Activated CD4-positive, alpha-beta T cell treated with anti-CD3 and anti-CD28 coated beads, Interleukin-2, amount 10 ng/mL, durations not matched to agents 7 days and 5 days (primary cell): ENCODE measurements at regions not wholly inside any gene's neighbourhood (a gene's known extent, or its start where the extent isn't known, plus 50 kb on each side); places are given as distances from the start of the nearest gene placed in this dataset.
"Not testable (repeated sequence)": the region's sequence is repeated elsewhere in the genome, so short reads cannot be mapped to it uniquely, and the experiment has no call there.

ENCODE experiments used
- CTCF ChIA-PET: fragments of 350-600 bp; sonication (Branson Sonifier 250); formaldehyde crosslinking; loops from one replicate; lab custom pipeline; 2021; ENCODE audit warnings: antibody characterized with exemption; lab: Charles Lee
- POLR2A ChIA-PET: fragments of 350-600 bp; sonication (Branson Sonifier 250); formaldehyde crosslinking; loops from one replicate; lab custom pipeline; 2021; ENCODE audit warnings: antibody characterized with exemption; lab: Charles Lee
- DNase-seq: peaks from one replicate; pipeline ENCODE4 v3.0.0-alpha.2; 2020
- H3K27ac Mint-ChIP-seq: one replicate; pipeline ENCODE4 v1.8.0; 2021; ENCODE audit warnings: mild to moderate bottlenecking, moderate library complexity, mixed read lengths
- H3K27me3 Mint-ChIP-seq: one replicate; pipeline ENCODE4 v1.8.0; 2021; ENCODE audit warnings: mixed read lengths
- H3K36me3 Mint-ChIP-seq: one replicate; pipeline ENCODE4 v1.8.0; 2021; ENCODE audit warnings: low read depth, mixed read lengths
- H3K4me1 Mint-ChIP-seq: one replicate; pipeline ENCODE4 v1.8.0; 2021; ENCODE audit warnings: mixed read lengths
- H3K4me3 Mint-ChIP-seq: one replicate; pipeline ENCODE4 v1.8.0; 2021; ENCODE audit warnings: mild to moderate bottlenecking, moderate library complexity, mixed read lengths
- H3K9me3 Mint-ChIP-seq: one replicate; pipeline ENCODE4 v1.8.0; 2021; ENCODE audit warnings: mixed read lengths

DNA sequence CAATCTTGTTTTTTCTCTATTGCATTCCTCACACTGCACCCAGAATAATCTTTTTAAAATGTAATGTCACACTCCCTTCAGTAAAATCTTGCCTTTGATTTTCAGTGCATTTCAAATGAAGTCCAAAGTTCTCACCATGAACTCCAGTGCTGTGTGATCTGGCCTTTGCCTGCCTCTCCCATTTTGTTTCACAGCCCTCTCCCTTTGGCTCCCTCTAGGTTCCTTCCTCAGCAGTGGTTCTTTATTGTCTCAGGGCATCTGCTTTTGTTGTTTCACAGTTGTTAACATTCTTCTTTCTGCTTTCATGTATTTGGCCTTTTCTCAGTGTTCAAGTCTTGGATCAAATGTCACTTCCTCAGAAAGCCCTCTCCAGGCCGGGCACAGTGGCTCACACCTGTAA is 84.5 kb upstream of the AMN1 start:
- no peak overlapping the region for H3K4me3 Mint-ChIP-seq
- peaks cover 11% of the 10 kb centered on the region for H3K4me1 Mint-ChIP-seq

GRCh38 chr12:31807773-31808097 is 78.9 kb upstream of the AMN1 start:
- H3K4me3 Mint-ChIP-seq = no peak overlapping the region
- H3K9me3 Mint-ChIP-seq = peaks cover 12% of the 10 kb centered on the region
- CTCF ChIA-PET = interaction anchor here (0.6 to 1.2 kb wide), 3 partner anchors 10 to 198 kb away, joined by 3 read pairs; no protein-coding TSS in a partner anchor
- POLR2A ChIA-PET = no interaction called here
- peaks cover 7% of the 10 kb centered on the region for H3K36me3 Mint-ChIP-seq
- DNase-seq = no peak
- H3K27ac Mint-ChIP-seq = peak overlapping the region; percentile 76
- H3K27me3 Mint-ChIP-seq = no peaks in the 10 kb centered on the region
- H3K4me1 Mint-ChIP-seq = peaks cover 41% of the 10 kb centered on the region

More for the DNA sequence above, 84.5 kb upstream of the AMN1 start:
- Mint-ChIP-seq H3K36me3 (no peaks in the 10 kb centered on the region), H3K9me3 (peaks cover 9% of the 10 kb centered on the region), H3K27me3 (no peaks in the 10 kb centered on the region), H3K27ac (no peak overlapping the region)
- ChIA-PET CTCF (interaction anchor here (1.2 to 2.0 kb wide), 2 partner anchors 39 to 168 kb away, joined by 3 to 4 read pairs; no protein-coding TSS in a partner anchor), POLR2A (no interaction called here)
- DNase-seq = no peak

- H3K9me3 Mint-ChIP-seq = peaks cover 12% of the 10 kb centered on the region
- H3K27me3 Mint-ChIP-seq, H3K4me3 Mint-ChIP-seq, DNase-seq, POLR2A ChIA-PET, H3K36me3 Mint-ChIP-seq: not testable (repeated sequence)
- CTCF ChIA-PET = interaction anchor here (0.6 to 1.2 kb wide), 3 partner anchors 10 to 199 kb away, joined by 3 read pairs; no protein-coding TSS in a partner anchor
- H3K4me1 Mint-ChIP-seq = peaks cover 42% of the 10 kb centered on the region
- H3K27ac Mint-ChIP-seq = peak overlapping the region; percentile 76
Measured at GRCh38 chr12:31807081-31807772, 78.4 kb upstream of the AMN1 start.

GRCh38 chr12:31805681-31806080 is 76.9 kb upstream of the AMN1 start:
- peaks cover 40% of the 10 kb centered on the region for H3K4me1 Mint-ChIP-seq
- H3K27ac Mint-ChIP-seq, DNase-seq, POLR2A ChIA-PET, H3K4me3 Mint-ChIP-seq, CTCF ChIA-PET, H3K36me3 Mint-ChIP-seq, H3K27me3 Mint-ChIP-seq: not testable (repeated sequence)
- H3K9me3 Mint-ChIP-seq = peaks cover 12% of the 10 kb centered on the region

- H3K9me3 Mint-ChIP-seq = peaks cover 12% of the 10 kb centered on the region
- DNase-seq, H3K36me3 Mint-ChIP-seq, H3K27me3 Mint-ChIP-seq, H3K27ac Mint-ChIP-seq: not testable (repeated sequence)
- ChIA-PET POLR2A (interaction anchor here (0.6 kb wide), 1 partner anchor 24 kb away, joined by 3 read pairs; no protein-coding TSS in a partner anchor), CTCF (interaction anchor here (0.6 to 1.0 kb wide), 4 partner anchors 14 to 39 kb away, joined by 3 to 5 read pairs (median 3); no protein-coding TSS in a partner anchor)
- H3K4me1 Mint-ChIP-seq = peaks cover 40% of the 10 kb centered on the region
- peak overlapping the region; percentile 14 for H3K4me3 Mint-ChIP-seq
Measured at GRCh38 chr12:31804707-31805106, 75.9 kb upstream of the AMN1 start.

GRCh38 chr12:31804185-31804504 is 75.3 kb upstream of the AMN1 start:
- H3K4me1 Mint-ChIP-seq = peaks cover 40% of the 10 kb centered on the region
- peak overlapping the region; percentile 14 for H3K27ac Mint-ChIP-seq
- no peak for DNase-seq
- H3K36me3 Mint-ChIP-seq = peaks cover 8% of the 10 kb centered on the region
- H3K4me3 Mint-ChIP-seq = no peak overlapping the region
- H3K9me3 Mint-ChIP-seq = peaks cover 10% of the 10 kb centered on the region
- ChIA-PET CTCF (interaction anchor here (0.6 to 1.0 kb wide), 4 partner anchors 14 to 270 kb away, joined by 3 read pairs; no protein-coding TSS in a partner anchor), POLR2A (interaction anchor here (0.5 to 0.6 kb wide), 2 partner anchors 25 to 125 kb away, joined by 3 to 4 read pairs; no protein-coding TSS in a partner anchor)
- H3K27me3 Mint-ChIP-seq = no peaks in the 10 kb centered on the region

DNA sequence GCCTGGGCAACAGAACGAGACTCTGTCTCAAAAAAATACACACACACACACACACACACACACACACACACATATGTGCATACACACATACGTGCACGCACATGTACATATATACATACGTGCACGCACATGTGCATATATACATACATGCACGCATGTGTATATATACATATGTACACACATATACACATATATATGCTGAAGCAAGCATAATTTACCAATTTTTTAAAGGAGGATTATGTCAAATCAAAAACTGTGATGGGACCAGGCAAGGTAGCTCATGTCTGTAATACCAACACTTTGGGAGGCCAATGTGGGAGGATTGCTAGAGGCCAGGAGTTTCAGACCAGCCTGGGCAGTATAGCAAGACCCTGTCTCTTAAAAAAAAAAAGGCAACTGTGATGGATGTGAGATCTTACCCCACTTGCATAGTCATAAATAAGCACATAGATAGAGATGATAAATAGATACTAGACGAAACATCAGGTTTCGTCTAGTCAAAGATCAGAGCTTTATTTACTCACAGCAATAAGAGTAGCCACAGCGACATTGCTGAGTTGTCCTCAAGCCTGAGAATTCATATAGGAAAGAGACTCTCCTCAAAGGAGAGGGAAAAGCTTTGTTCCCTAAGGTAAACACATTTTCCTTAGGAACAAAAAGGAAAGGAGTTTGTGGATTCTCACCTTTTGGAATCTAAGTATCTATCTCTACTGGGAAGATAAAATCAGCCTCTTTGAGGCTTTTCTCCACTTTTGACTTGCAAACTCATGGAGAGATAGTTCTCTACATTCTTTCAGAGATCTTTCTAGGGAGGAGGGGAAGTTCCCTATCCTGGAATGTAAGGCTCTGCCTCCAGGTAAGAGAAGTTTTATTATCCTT is 74.7 kb upstream of the AMN1 start:
- Mint-ChIP-seq H3K27me3 (no peaks in the 10 kb centered on the region), H3K9me3 (peaks cover 10% of the 10 kb centered on the region), H3K36me3 (peaks cover 8% of the 10 kb centered on the region), H3K4me3 (no peak overlapping the region), H3K4me1 (peaks cover 40% of the 10 kb centered on the region), H3K27ac (no peak overlapping the region)
- no peak for DNase-seq
- ChIA-PET CTCF (interaction anchor here (0.6 to 1.0 kb wide), 2 partner anchors 38 to 271 kb away, joined by 3 read pairs; no protein-coding TSS in a partner anchor), POLR2A (interaction anchor here (0.5 to 0.6 kb wide), 3 partner anchors 26 to 1051 kb away, joined by 3 to 5 read pairs (median 4); no protein-coding TSS in a partner anchor)

DNA sequence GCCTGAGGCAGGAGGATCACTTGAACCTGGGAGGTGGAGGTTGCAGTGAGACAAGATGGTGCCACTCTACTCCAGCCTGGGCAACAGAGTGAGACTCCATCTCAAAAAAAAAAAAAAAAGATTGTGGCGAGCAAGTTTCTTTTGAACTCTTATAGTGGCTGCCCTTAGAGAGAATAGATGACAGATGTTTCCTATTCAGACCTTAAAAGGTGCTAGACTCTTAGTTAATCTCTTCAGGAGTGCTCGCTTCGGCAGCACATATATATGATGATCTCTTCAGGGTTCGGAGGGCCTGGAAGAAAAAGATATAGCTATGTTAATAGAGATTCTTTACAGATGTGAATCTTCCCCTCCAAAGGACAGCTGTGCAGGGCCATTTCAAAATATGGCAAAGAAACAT is 73.1 kb upstream of the AMN1 start:
- Mint-ChIP-seq H3K9me3 (peaks cover 10% of the 10 kb centered on the region), H3K27ac (no peak overlapping the region), H3K36me3 (peaks cover 8% of the 10 kb centered on the region), H3K27me3 (no peaks in the 10 kb centered on the region), H3K4me1 (peaks cover 37% of the 10 kb centered on the region), H3K4me3 (no peak overlapping the region)
- ChIA-PET CTCF (interaction anchor here (1.2 kb wide), 1 partner anchor 23 kb away, joined by 9 read pairs; no protein-coding TSS in a partner anchor), POLR2A (no interaction called here)
- no peak for DNase-seq

DNA sequence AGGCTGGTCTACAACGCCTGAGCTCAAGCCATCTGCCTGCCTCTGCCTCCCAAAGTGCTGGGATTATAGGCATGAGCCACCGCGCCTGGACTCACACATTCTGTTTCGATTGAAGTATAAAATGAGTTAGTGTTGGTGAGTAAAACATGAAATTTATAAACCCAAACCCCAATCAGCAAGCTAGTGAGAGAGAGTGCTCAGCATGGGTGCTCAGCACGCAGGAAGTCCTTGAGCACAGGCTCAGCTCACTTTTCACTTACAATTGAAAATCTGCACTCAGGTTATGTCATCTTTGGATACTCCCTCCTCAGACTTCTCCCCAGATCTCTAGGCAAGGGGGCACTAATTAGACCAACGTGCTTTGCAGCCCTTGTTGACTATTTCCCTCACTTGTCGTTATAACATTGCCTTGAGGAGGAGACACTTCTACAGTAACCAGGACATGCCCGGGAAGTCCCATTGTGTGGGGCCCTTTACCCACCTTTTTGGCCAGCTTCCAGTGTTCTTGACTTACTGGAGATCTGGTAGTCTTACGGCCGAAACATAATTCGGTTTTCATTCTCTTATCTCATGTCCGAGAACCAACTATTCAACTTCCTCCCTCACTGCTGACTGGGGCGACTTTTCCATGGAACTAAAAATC is 68.5 kb upstream of the AMN1 start:
- H3K4me3 Mint-ChIP-seq = no peak overlapping the region
- POLR2A ChIA-PET = no interaction called here
- no peak overlapping the region for H3K27ac Mint-ChIP-seq
- CTCF ChIA-PET = no interaction called here
- no peak for DNase-seq
- H3K9me3 Mint-ChIP-seq = peaks cover 12% of the 10 kb centered on the region
- no peaks in the 10 kb centered on the region for H3K27me3 Mint-ChIP-seq
- peaks cover 2% of the 10 kb centered on the region for H3K36me3 Mint-ChIP-seq
- peaks cover 17% of the 10 kb centered on the region for H3K4me1 Mint-ChIP-seq

DNA sequence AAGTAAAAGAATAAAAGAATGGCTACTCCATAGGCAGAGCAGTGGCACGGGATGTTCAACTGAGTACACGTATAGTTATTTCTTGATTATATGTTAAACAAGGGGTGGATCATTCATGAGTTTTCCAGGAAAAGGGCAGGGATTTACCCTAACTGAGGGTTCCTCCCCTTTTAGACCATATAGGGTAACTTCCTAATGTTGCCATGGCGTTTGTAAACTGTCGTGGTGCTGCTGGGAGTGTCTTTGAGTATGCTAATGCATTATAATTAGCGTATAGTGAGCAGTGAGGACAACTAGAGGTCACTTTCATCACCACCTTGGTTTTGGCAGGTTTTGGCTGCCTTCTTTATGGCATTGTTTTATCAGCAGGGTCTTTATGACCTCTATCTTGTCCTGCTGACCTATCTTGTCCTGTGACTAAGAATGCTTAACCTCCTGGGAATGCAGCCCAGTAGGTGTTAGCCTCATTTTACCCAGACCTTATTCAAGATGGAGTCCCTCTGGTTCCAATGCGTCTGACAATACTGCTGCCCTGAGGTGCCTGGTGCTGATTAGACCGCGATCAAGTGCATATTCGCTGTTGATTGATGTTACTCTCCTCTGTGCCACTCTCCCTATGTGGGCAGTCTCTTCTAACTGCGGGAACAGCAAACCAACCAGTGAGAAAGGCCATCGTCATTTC is 67.6 kb upstream of the AMN1 start:
- H3K27ac Mint-ChIP-seq = no peak overlapping the region
- peaks cover 12% of the 10 kb centered on the region for H3K9me3 Mint-ChIP-seq
- DNase-seq = no peak
- H3K4me3 Mint-ChIP-seq = no peak overlapping the region
- peaks cover 13% of the 10 kb centered on the region for H3K4me1 Mint-ChIP-seq
- peaks cover 2% of the 10 kb centered on the region for H3K36me3 Mint-ChIP-seq
- H3K27me3 Mint-ChIP-seq = no peaks in the 10 kb centered on the region
- POLR2A ChIA-PET = no interaction called here
- CTCF ChIA-PET = no interaction called here

- ChIA-PET CTCF (interaction anchor here (1.1 kb wide), 2 partner anchors 9 to 19 kb away, joined by 3 read pairs; no protein-coding TSS in a partner anchor), POLR2A (no interaction called here)
- no peak overlapping the region for H3K27ac Mint-ChIP-seq
- no peak overlapping the region for H3K4me3 Mint-ChIP-seq
- no peaks in the 10 kb centered on the region for H3K36me3 Mint-ChIP-seq
- H3K9me3 Mint-ChIP-seq = peaks cover 14% of the 10 kb centered on the region
- no peaks in the 10 kb centered on the region for H3K27me3 Mint-ChIP-seq
- DNase-seq = no peak
- H3K4me1 Mint-ChIP-seq = peaks cover 26% of the 10 kb centered on the region
Measured at GRCh38 chr12:31794745-31795144, 65.9 kb upstream of the AMN1 start.

GRCh38 chr12:31791265-31791664 is 62.4 kb upstream of the AMN1 start:
- peaks cover 16% of the 10 kb centered on the region for H3K4me1 Mint-ChIP-seq
- H3K27me3 Mint-ChIP-seq, H3K4me3 Mint-ChIP-seq, H3K27ac Mint-ChIP-seq, POLR2A ChIA-PET, DNase-seq, CTCF ChIA-PET, H3K9me3 Mint-ChIP-seq, H3K36me3 Mint-ChIP-seq: not testable (repeated sequence)
